Stimulated activated CD4-positive, alpha-beta T cell treated with anti-CD3 and anti-CD28 coated beads, Interleukin-15, amount 100 ng/mL, for 48 hours (primary cell): ENCODE measurements at regions not wholly inside any gene's neighbourhood (a gene's known extent, or its start where the extent isn't known, plus 50 kb on each side); places are given as distances from the start of the nearest gene placed in this dataset.
"Not testable (repeated sequence)": the region's sequence is repeated elsewhere in the genome, so short reads cannot be mapped to it uniquely, and the experiment has no call there.

Experiments
- DNase-seq, 2 donors: peaks; one replicate each; pipeline ENCODE4 v3.0.0-alpha.2; 2020; ENCODE audit warnings: low read depth in 2 of 2

- no peak for DNase-seq
Measured at GRCh38 chr1:88526456-88526855, 157.6 kb upstream of the PKN2 start.

- no peak for DNase-seq
Measured at GRCh38 chr1:88528792-88529191, 155.3 kb upstream of the PKN2 start.

- DNase-seq, result no peak
Measured at GRCh38 chr1:88529581-88529980, 154.5 kb upstream of the PKN2 start.

- no peak for DNase-seq
Measured at GRCh38 chr1:88530246-88530645, 153.8 kb upstream of the PKN2 start.

- DNase-seq, result no peak
Measured at GRCh38 chr1:88537787-88538186, 146.3 kb upstream of the PKN2 start.

GRCh38 chr1:88538222-88538899, 145.7 kb upstream of the PKN2 start:
- no peak for DNase-seq

GRCh38 chr1:88540255-88540654, 143.8 kb upstream of the PKN2 start:
- no peak for DNase-seq

- DNase-seq, result no peak
Measured at GRCh38 chr1:88541596-88541995, 142.5 kb upstream of the PKN2 start.

GRCh38 chr1:88544195-88544594, 139.9 kb upstream of the PKN2 start:
- no peak for DNase-seq

- no peak for DNase-seq
Measured at GRCh38 chr1:88549536-88549935, 134.5 kb upstream of the PKN2 start.

GRCh38 chr1:88552226-88552625, 131.8 kb upstream of the PKN2 start:
- DNase-seq, result no peak

- no peak for DNase-seq
Measured at GRCh38 chr1:88557014-88557413, 127.1 kb upstream of the PKN2 start.

GRCh38 chr1:88560621-88561020, 123.5 kb upstream of the PKN2 start:
- DNase-seq, result no peak

GRCh38 chr1:88562991-88563390, 121.1 kb upstream of the PKN2 start:
- no peak for DNase-seq

GRCh38 chr1:88566615-88567387, 117.3 kb upstream of the PKN2 start:
- DNase-seq, result no peak

GRCh38 chr1:88571506-88571905, 112.6 kb upstream of the PKN2 start:
- no peak for DNase-seq

- DNase-seq, result no peak
Measured at GRCh38 chr1:88579598-88579997, 104.5 kb upstream of the PKN2 start.

- no peak for DNase-seq
Measured at GRCh38 chr1:88581703-88582102, 102.4 kb upstream of the PKN2 start.

- DNase-seq, result no peak
Measured at GRCh38 chr1:88593358-88593757, 90.7 kb upstream of the PKN2 start.

GRCh38 chr1:88595355-88596002, 88.6 kb upstream of the PKN2 start:
- DNase-seq, result no peak

- DNase-seq, result not testable (repeated sequence)
Measured at GRCh38 chr1:88597973-88598372, 86.1 kb upstream of the PKN2 start.

GRCh38 chr1:88608139-88608943, 75.7 kb upstream of the PKN2 start:
- no peak for DNase-seq
